ENCODE measurements at regions not wholly inside any gene's neighbourhood (a gene's known extent, or its start where the extent isn't known, plus 50 kb on each side); places are given as distances from the start of the nearest gene placed in this dataset.

- ChIA-PET CTCF (no interaction called here), POLR2A (no interaction called here)
- no peaks in the 10 kb centered on the region for H3K27me3 Mint-ChIP-seq
- H4K20me1 ChIP-seq (ENCODE audit: control insufficient read depth, insufficient read depth, low read length, poor library complexity, severe bottlenecking) = no peaks in the 10 kb centered on the region
- no peaks in the 10 kb centered on the region for H3K4me1 Mint-ChIP-seq
- no peak overlapping the region for H3K4me3 ChIP-seq (ENCODE audit: control extremely low read depth in 1 of 5, extremely low read depth in 1 of 5, insufficient read depth in 1 of 5, low read depth in 2 of 5, low read length in 4 of 5)
- H3K4me3 Mint-ChIP-seq = no peak overlapping the region
- H3K4me2 ChIP-seq (replicated peaks; ENCODE audit: low read depth, low read length, poor library complexity, severe bottlenecking) = no peak overlapping the region
- H3K9ac ChIP-seq (ENCODE audit: low read length) = no peak overlapping the region
- H3K79me2 ChIP-seq (ENCODE audit: control insufficient read depth, insufficient read depth, low read length) = no peaks in the 10 kb centered on the region
- no peaks in the 10 kb centered on the region for H3K9me3 Mint-ChIP-seq (ENCODE audit: insufficient read depth)
- no peak overlapping the region for H3K27ac ChIP-seq (ENCODE audit: low read length in 2 of 2)
- ATAC-seq (ENCODE audit: low read depth) = no peak
- no peaks in the 10 kb centered on the region for H3K36me3 ChIP-seq (replicated peaks in 1 of 2; ENCODE audit: control extremely low read depth in 1 of 2, control insufficient read depth in 1 of 2, extremely low read depth in 1 of 2, insufficient read depth in 2 of 2, low read length in 1 of 2)
- no CpG with 5 or more reads among the region's 1 CpG for WGBS (ENCODE audit: insufficient coverage)
- TF ChIP-seq EZH2 (IDR thresholded peaks at IDR 0.05; ENCODE audit: borderline replicate concordance, insufficient read depth, low read depth, low read length, poor library complexity, severe bottlenecking) (no peak), CTCF (IDR thresholded peaks at IDR 0.05) (no peak)
- no peak for DNase-seq
- no peak overlapping the region for H3K27ac Mint-ChIP-seq
- H3K4me1 ChIP-seq (ENCODE audit: control insufficient read depth in 2 of 2, insufficient read depth in 2 of 2, low read length in 2 of 2) = no peaks in the 10 kb centered on the region
- H3K9me3 ChIP-seq (ENCODE audit: control extremely low read depth in 1 of 3, control insufficient read depth in 2 of 3, insufficient read depth in 1 of 3, low read length in 2 of 3) = peaks cover 0 to 2% (median 0%) of the 10 kb centered on the region in 3 donors
- no peak overlapping the region for H2AFZ ChIP-seq (ENCODE audit: insufficient read depth, low read depth, low read length, poor library complexity, severe bottlenecking)
- H3K27me3 ChIP-seq (replicated peaks in 1 of 4; ENCODE audit: control extremely low read depth in 1 of 4, control insufficient read depth in 3 of 4, insufficient read depth in 4 of 4, low read length in 3 of 4) = no peaks in the 10 kb centered on the region
- intact Hi-C loops (cut with micrococcal nuclease) = no loop called here
These were observed 756.6 kb downstream of the TSN start for GRCh38 chr2:122512091-122512490.

GRCh38 chr2:122514451-122514996 is 759.1 kb downstream of the TSN start:
- no peaks in the 10 kb centered on the region for H3K36me3 ChIP-seq (replicated peaks in 1 of 2; ENCODE audit: control extremely low read depth in 1 of 2, control insufficient read depth in 1 of 2, extremely low read depth in 1 of 2, insufficient read depth in 2 of 2, low read length in 1 of 2)
- no peak for DNase-seq
- no peaks in the 10 kb centered on the region for H3K27me3 ChIP-seq (replicated peaks in 1 of 4; ENCODE audit: control extremely low read depth in 1 of 4, control insufficient read depth in 3 of 4, insufficient read depth in 4 of 4, low read length in 3 of 4)
- no peaks in the 10 kb centered on the region for H3K4me1 Mint-ChIP-seq
- no peak overlapping the region for H3K4me3 ChIP-seq (ENCODE audit: control extremely low read depth in 1 of 5, extremely low read depth in 1 of 5, insufficient read depth in 1 of 5, low read depth in 2 of 5, low read length in 4 of 5)
- H3K27ac ChIP-seq (ENCODE audit: low read length in 2 of 2) = no peak overlapping the region
- CTCF ChIA-PET = no interaction called here
- H3K4me3 Mint-ChIP-seq = no peak overlapping the region
- no peak overlapping the region for H3K27ac Mint-ChIP-seq
- POLR2A ChIA-PET = no interaction called here
- H3K9ac ChIP-seq (ENCODE audit: low read length) = no peak overlapping the region
- H3K27me3 Mint-ChIP-seq = no peaks in the 10 kb centered on the region
- no peak for ATAC-seq (ENCODE audit: low read depth)
- TF ChIP-seq EZH2 (IDR thresholded peaks at IDR 0.05; ENCODE audit: borderline replicate concordance, insufficient read depth, low read depth, low read length, poor library complexity, severe bottlenecking) (no peak), CTCF (IDR thresholded peaks at IDR 0.05) (no peak)
- H3K4me2 ChIP-seq (replicated peaks; ENCODE audit: low read depth, low read length, poor library complexity, severe bottlenecking) = no peak overlapping the region
- WGBS (ENCODE audit: insufficient coverage) = 82% methylated on average over 6 of the region's 7 CpGs
- no peaks in the 10 kb centered on the region for H3K79me2 ChIP-seq (ENCODE audit: control insufficient read depth, insufficient read depth, low read length)
- no peaks in the 10 kb centered on the region for H4K20me1 ChIP-seq (ENCODE audit: control insufficient read depth, insufficient read depth, low read length, poor library complexity, severe bottlenecking)
- intact Hi-C loops (cut with micrococcal nuclease) = no loop called here
- H3K9me3 Mint-ChIP-seq (ENCODE audit: insufficient read depth) = no peaks in the 10 kb centered on the region
- H2AFZ ChIP-seq (ENCODE audit: insufficient read depth, low read depth, low read length, poor library complexity, severe bottlenecking) = no peak overlapping the region
- no peaks in the 10 kb centered on the region for H3K4me1 ChIP-seq (ENCODE audit: control insufficient read depth in 2 of 2, insufficient read depth in 2 of 2, low read length in 2 of 2)
- peaks cover 0 to 2% (median 0%) of the 10 kb centered on the region in 3 donors for H3K9me3 ChIP-seq (ENCODE audit: control extremely low read depth in 1 of 3, control insufficient read depth in 2 of 3, insufficient read depth in 1 of 3, low read length in 2 of 3)
